DND-41 (cell line): ENCODE measurements at regions not wholly inside any gene's neighbourhood (a gene's known extent, or its start where the extent isn't known, plus 50 kb on each side); places are given as distances from the start of the nearest gene placed in this dataset.
"Not testable (repeated sequence)": the region's sequence is repeated elsewhere in the genome, so short reads cannot be mapped to it uniquely, and the experiment has no call there.

Experiments used
- CTCF ChIP-seq: IDR thresholded peaks from 2 replicates; pipeline ENCODE4 v1.5.1; 2012; ENCODE audit warnings: borderline replicate concordance, low read length, moderate library complexity, mild to moderate bottlenecking; ENCODE audit not compliant: poor library complexity, severe bottlenecking; ENCODE audit errors: extremely low read depth
- EZH2 ChIP-seq: IDR thresholded peaks from 3 replicates; pipeline ENCODE4 v1.6.1; 2012; ENCODE audit warnings: borderline replicate concordance, low read depth, mild to moderate bottlenecking, moderate library complexity, low read length, inconsistent platforms; ENCODE audit not compliant: severe bottlenecking

GRCh38 chr2:52584071-52584470 is 1183.5 kb upstream of the CHAC2 start:
- not testable (repeated sequence) for TF ChIP-seq CTCF, EZH2
